ENCODE measurements at regions not wholly inside any gene's neighbourhood (a gene's known extent, or its start where the extent isn't known, plus 50 kb on each side); places are given as distances from the start of the nearest gene placed in this dataset.

- no peak for TF ChIP-seq POLR2A (IDR thresholded peaks at IDR 0.05)
- no peak for TF ChIP-seq CTCF (IDR thresholded peaks at IDR 0.05)
These were observed 646.9 kb downstream of the USP25 start for GRCh38 chr21:16376673-16377072.

All from suprapubic skin (tissue), 3 donors.